H1 (cell line): ENCODE measurements at regions not wholly inside any gene's neighbourhood (a gene's known extent, or its start where the extent isn't known, plus 50 kb on each side); places are given as distances from the start of the nearest gene placed in this dataset.

Source experiments
- CHD1 ChIP-seq: IDR thresholded peaks from 2 replicates; pipeline ENCODE4 v1.6.1; 2012; ENCODE audit warnings: low read depth, low read length, improper control_type of control experiment
- EGR1 ChIP-seq: IDR thresholded peaks from 2 replicates; pipeline ENCODE4 v1.6.1; 2011; ENCODE audit warnings: low read depth, low read length, borderline replicate concordance
- FOSL1 ChIP-seq: IDR thresholded peaks from 2 replicates; pipeline ENCODE4 v1.6.1; 2011; ENCODE audit warnings: mild to moderate bottlenecking, low read depth, low read length, moderate library complexity; ENCODE audit not compliant: insufficient read depth
- KDM1A ChIP-seq: fragments of 200-600, 300-600 bp; sonication (generic); IDR thresholded peaks from 2 replicates; pipeline ENCODE4 v1.7.1; 2016; ENCODE audit warnings: mild to moderate bottlenecking, low read length, borderline replicate concordance
- KDM5A ChIP-seq: fragments of 200-600 bp; IDR thresholded peaks from 2 replicates; pipeline ENCODE4 v1.7.1; 2012; ENCODE audit warnings: mild to moderate bottlenecking, low read length, inconsistent platforms, mixed read lengths
- RXRA ChIP-seq: IDR thresholded peaks from 2 replicates; pipeline ENCODE4 v1.6.1; 2011; ENCODE audit warnings: low read depth, mild to moderate bottlenecking, low read length, moderate library complexity; ENCODE audit not compliant: insufficient read depth
- SIN3A ChIP-seq, 2 experiments: IDR thresholded peaks in 1 of 2; conservative IDR thresholded peaks in 1 of 2; 2 replicates each; pipeline ENCODE4 v1.6.1; 2011 to 2012; ENCODE audit warnings: low read length in 2 of 2, improper control_type of control experiment in 1 of 2, low read depth in 1 of 2, mild to moderate bottlenecking in 1 of 2
- SIX5 ChIP-seq: IDR thresholded peaks from 2 replicates; pipeline ENCODE4 v1.6.1; 2011; ENCODE audit warnings: mild to moderate bottlenecking, low read depth, low read length
- SP1 ChIP-seq: IDR thresholded peaks from 2 replicates; pipeline ENCODE4 v1.6.1; 2011; ENCODE audit warnings: low read depth, low read length
- TBP ChIP-seq: IDR thresholded peaks from 2 replicates; pipeline ENCODE4 v1.6.1; 2011; ENCODE audit warnings: low read depth, low read length, improper control_type of control experiment
- TCF12 ChIP-seq: IDR thresholded peaks from 2 replicates; pipeline ENCODE4 v1.6.1; 2011; ENCODE audit warnings: low read depth, mild to moderate bottlenecking, low read length
- TEAD4 ChIP-seq: IDR thresholded peaks from 2 replicates; pipeline ENCODE4 v1.6.1; 2012; ENCODE audit warnings: low read depth, low read length, inconsistent platforms, mixed read lengths
- TF ChIP-seq, protein P1 (sequence below): fragments of 300-600 bp; sonication (generic); IDR thresholded peaks from 2 replicates; pipeline ENCODE4 v1.7.1; 2012; ENCODE audit warnings: low read length, moderate library complexity, mild to moderate bottlenecking, inconsistent platforms; ENCODE audit not compliant: insufficient replicate concordance

DNA sequence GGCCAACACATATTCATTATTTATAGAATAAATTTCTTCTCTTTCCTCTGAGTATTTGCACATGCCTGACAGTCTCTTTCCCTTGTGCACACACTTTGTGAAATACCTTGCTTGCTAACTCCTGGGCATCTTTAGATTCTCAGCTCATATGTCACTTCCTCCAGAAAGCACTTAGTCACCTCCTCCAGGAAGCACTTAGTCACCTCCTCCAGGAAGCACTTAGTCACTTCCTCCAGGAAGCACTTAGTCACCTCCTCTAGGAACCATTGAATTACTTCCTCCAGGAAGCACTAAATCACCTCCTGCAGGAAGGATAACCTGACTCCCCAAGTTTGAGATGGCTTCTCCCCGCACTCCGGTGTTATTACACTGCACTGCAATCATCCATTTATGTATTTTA lies 462.5 kb upstream of the EEF2KMT start (continued):
- TF ChIP-seq, protein P1, sequence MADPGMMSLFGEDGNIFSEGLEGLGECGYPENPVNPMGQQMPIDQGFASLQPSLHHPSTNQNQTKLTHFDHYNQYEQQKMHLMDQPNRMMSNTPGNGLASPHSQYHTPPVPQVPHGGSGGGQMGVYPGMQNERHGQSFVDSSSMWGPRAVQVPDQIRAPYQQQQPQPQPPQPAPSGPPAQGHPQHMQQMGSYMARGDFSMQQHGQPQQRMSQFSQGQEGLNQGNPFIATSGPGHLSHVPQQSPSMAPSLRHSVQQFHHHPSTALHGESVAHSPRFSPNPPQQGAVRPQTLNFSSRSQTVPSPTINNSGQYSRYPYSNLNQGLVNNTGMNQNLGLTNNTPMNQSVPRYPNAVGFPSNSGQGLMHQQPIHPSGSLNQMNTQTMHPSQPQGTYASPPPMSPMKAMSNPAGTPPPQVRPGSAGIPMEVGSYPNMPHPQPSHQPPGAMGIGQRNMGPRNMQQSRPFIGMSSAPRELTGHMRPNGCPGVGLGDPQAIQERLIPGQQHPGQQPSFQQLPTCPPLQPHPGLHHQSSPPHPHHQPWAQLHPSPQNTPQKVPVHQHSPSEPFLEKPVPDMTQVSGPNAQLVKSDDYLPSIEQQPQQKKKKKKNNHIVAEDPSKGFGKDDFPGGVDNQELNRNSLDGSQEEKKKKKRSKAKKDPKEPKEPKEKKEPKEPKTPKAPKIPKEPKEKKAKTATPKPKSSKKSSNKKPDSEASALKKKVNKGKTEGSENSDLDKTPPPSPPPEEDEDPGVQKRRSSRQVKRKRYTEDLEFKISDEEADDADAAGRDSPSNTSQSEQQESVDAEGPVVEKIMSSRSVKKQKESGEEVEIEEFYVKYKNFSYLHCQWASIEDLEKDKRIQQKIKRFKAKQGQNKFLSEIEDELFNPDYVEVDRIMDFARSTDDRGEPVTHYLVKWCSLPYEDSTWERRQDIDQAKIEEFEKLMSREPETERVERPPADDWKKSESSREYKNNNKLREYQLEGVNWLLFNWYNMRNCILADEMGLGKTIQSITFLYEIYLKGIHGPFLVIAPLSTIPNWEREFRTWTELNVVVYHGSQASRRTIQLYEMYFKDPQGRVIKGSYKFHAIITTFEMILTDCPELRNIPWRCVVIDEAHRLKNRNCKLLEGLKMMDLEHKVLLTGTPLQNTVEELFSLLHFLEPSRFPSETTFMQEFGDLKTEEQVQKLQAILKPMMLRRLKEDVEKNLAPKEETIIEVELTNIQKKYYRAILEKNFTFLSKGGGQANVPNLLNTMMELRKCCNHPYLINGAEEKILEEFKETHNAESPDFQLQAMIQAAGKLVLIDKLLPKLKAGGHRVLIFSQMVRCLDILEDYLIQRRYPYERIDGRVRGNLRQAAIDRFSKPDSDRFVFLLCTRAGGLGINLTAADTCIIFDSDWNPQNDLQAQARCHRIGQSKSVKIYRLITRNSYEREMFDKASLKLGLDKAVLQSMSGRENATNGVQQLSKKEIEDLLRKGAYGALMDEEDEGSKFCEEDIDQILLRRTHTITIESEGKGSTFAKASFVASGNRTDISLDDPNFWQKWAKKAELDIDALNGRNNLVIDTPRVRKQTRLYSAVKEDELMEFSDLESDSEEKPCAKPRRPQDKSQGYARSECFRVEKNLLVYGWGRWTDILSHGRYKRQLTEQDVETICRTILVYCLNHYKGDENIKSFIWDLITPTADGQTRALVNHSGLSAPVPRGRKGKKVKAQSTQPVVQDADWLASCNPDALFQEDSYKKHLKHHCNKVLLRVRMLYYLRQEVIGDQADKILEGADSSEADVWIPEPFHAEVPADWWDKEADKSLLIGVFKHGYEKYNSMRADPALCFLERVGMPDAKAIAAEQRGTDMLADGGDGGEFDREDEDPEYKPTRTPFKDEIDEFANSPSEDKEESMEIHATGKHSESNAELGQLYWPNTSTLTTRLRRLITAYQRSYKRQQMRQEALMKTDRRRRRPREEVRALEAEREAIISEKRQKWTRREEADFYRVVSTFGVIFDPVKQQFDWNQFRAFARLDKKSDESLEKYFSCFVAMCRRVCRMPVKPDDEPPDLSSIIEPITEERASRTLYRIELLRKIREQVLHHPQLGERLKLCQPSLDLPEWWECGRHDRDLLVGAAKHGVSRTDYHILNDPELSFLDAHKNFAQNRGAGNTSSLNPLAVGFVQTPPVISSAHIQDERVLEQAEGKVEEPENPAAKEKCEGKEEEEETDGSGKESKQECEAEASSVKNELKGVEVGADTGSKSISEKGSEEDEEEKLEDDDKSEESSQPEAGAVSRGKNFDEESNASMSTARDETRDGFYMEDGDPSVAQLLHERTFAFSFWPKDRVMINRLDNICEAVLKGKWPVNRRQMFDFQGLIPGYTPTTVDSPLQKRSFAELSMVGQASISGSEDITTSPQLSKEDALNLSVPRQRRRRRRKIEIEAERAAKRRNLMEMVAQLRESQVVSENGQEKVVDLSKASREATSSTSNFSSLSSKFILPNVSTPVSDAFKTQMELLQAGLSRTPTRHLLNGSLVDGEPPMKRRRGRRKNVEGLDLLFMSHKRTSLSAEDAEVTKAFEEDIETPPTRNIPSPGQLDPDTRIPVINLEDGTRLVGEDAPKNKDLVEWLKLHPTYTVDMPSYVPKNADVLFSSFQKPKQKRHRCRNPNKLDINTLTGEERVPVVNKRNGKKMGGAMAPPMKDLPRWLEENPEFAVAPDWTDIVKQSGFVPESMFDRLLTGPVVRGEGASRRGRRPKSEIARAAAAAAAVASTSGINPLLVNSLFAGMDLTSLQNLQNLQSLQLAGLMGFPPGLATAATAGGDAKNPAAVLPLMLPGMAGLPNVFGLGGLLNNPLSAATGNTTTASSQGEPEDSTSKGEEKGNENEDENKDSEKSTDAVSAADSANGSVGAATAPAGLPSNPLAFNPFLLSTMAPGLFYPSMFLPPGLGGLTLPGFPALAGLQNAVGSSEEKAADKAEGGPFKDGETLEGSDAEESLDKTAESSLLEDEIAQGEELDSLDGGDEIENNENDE: no peak
- TF ChIP-seq SIX5 (no peak), FOSL1 (no peak), SIN3A (conservative IDR thresholded peaks at IDR 0.05 in 1 of 2, IDR thresholded peaks at IDR 0.05 in 1 of 2; ENCODE audit: low read depth in 1 of 2, low read length in 2 of 2) (no peak), TCF12 (no peak), SP1 (no peak), KDM5A (no peak), CHD1 (no peak), RXRA (no peak), TEAD4 (no peak), KDM1A (no peak), EGR1 (no peak), TBP (no peak)
- TF ChIP-seq, all 59 proteins: peak for 0
